H1 (cell line): ENCODE measurements at regions not wholly inside any gene's neighbourhood (a gene's known extent, or its start where the extent isn't known, plus 50 kb on each side); places are given as distances from the start of the nearest gene placed in this dataset.
A peak's percentile ranks its signal among the peaks of the same experiment; 100 is the strongest.

Experiments used
- BACH1 ChIP-seq: IDR thresholded peaks from 2 replicates; pipeline ENCODE4 v1.6.1; 2012; ENCODE audit warnings: low read length, improper control_type of control experiment
- CBX5 ChIP-seq: fragments of 300-800, 300-1000 bp; sonication (generic); IDR thresholded peaks from 2 replicates; pipeline ENCODE4 v1.7.1; 2016; ENCODE audit warnings: antibody characterized with exemption, low read length, low read depth
- CEBPB ChIP-seq: IDR thresholded peaks from 2 replicates; pipeline ENCODE4 v1.6.1; 2012; ENCODE audit warnings: low read depth, low read length
- EP300 ChIP-seq, 2 experiments: IDR thresholded peaks; 1 replicate in 1 of 2; 2 replicates in 1 of 2; pipeline ENCODE4 v1.6.1; 2011 to 2012; ENCODE audit warnings: low read depth in 2 of 2, low read length in 2 of 2, mild to moderate bottlenecking in 2 of 2, borderline replicate concordance in 1 of 2, inconsistent platforms in 1 of 2, moderate library complexity in 1 of 2
- KDM4A ChIP-seq: IDR thresholded peaks from one replicate; pipeline ENCODE4 v1.7.1; 2012; ENCODE audit warnings: low read depth, mild to moderate bottlenecking, moderate library complexity, low read length, inconsistent platforms; ENCODE audit not compliant: severe bottlenecking
- NRF1 ChIP-seq: IDR thresholded peaks from 2 replicates; pipeline ENCODE4 v1.6.1; 2011; ENCODE audit warnings: mild to moderate bottlenecking, low read depth, low read length, improper control_type of control experiment
- POU5F1 ChIP-seq: IDR thresholded peaks from 2 replicates; pipeline ENCODE4 v1.6.1; 2011; ENCODE audit warnings: low read depth, mild to moderate bottlenecking, low read length, moderate library complexity
- RXRA ChIP-seq: IDR thresholded peaks from 2 replicates; pipeline ENCODE4 v1.6.1; 2011; ENCODE audit warnings: low read depth, mild to moderate bottlenecking, low read length, moderate library complexity; ENCODE audit not compliant: insufficient read depth
- SIN3A ChIP-seq, 2 experiments: IDR thresholded peaks in 1 of 2; conservative IDR thresholded peaks in 1 of 2; 2 replicates each; pipeline ENCODE4 v1.6.1; 2011 to 2012; ENCODE audit warnings: low read length in 2 of 2, improper control_type of control experiment in 1 of 2, low read depth in 1 of 2, mild to moderate bottlenecking in 1 of 2
- TAF1 ChIP-seq: IDR thresholded peaks from 2 replicates; pipeline ENCODE4 v1.6.1; 2011; ENCODE audit warnings: mild to moderate bottlenecking, low read depth, low read length
- TAF7 ChIP-seq: optimal IDR thresholded peaks from 2 replicates; pipeline ENCODE3; 2011; ENCODE audit warnings: low read depth, mild to moderate bottlenecking, inconsistent platforms, low read length, moderate library complexity, borderline replicate concordance
- TEAD4 ChIP-seq: IDR thresholded peaks from 2 replicates; pipeline ENCODE4 v1.6.1; 2012; ENCODE audit warnings: low read depth, low read length, inconsistent platforms, mixed read lengths

- TF ChIP-seq TEAD4 = peak; percentile 35; the same call in 1 of the 2 replicates
- 0 out of 3 replicates have a peak, but pooled peaks of 1 of the 2 experiments have one; percentile 30 for TF ChIP-seq EP300 (IDR thresholded peaks at IDR 0.05; ENCODE audit: borderline replicate concordance in 1 of 2, low read depth in 2 of 2, low read length in 2 of 2)
- no peak for TF ChIP-seq SIN3A (conservative IDR thresholded peaks at IDR 0.05 in 1 of 2, IDR thresholded peaks at IDR 0.05 in 1 of 2; ENCODE audit: low read depth in 1 of 2, low read length in 2 of 2)
- TF ChIP-seq TAF1 = peak; percentile 68
- peak; percentile 60 for TF ChIP-seq TAF7
- TF ChIP-seq BACH1 = no peak
- TF ChIP-seq CBX5 = no peak
- no peak for TF ChIP-seq RXRA
- TF ChIP-seq KDM4A = no peak
- no peak for TF ChIP-seq NRF1
- TF ChIP-seq CEBPB = no peak
- TF ChIP-seq POU5F1 = no peak
Observed at GRCh38 chr4:123547216-123548165, 150.9 kb downstream of the SPRY1 start (continued).
